Activated T-helper 1 cell treated with anti-CD3 and anti-CD28 coated beads, Interleukin-12 subunit alpha, Interleukin-12 subunit beta, Interleukin-2, Interleukin-4 antibody, amounts not matched to agents 30 ng/mL and 10 ng/mL and 1 ng/mL, durations not matched to agents 14 hours and 24 hours and 36 hours (primary cell): ENCODE measurements at regions not wholly inside any gene's neighbourhood (a gene's known extent, or its start where the extent isn't known, plus 50 kb on each side); places are given as distances from the start of the nearest gene placed in this dataset.

Experiments used
- DNase-seq: peaks from one replicate; pipeline ENCODE4 v3.0.0; 2021; ENCODE audit warnings: low spot score
- H3K27ac Mint-ChIP-seq: one replicate; pipeline ENCODE4 v1.8.0; 2021; ENCODE audit warnings: mild to moderate bottlenecking, mixed read lengths
- H3K27me3 Mint-ChIP-seq: one replicate; pipeline ENCODE4 v1.8.0; 2022; ENCODE audit warnings: mild to moderate bottlenecking, moderate library complexity, mixed read lengths; ENCODE audit not compliant: insufficient read depth
- H3K36me3 Mint-ChIP-seq: one replicate; pipeline ENCODE4 v1.8.0; 2021; ENCODE audit warnings: low read depth, mixed read lengths
- H3K4me1 Mint-ChIP-seq: one replicate; pipeline ENCODE4 v1.8.0; 2021; ENCODE audit warnings: low read depth, mixed read lengths
- H3K4me3 Mint-ChIP-seq: one replicate; pipeline ENCODE4 v1.8.0; 2021; ENCODE audit warnings: mild to moderate bottlenecking, moderate library complexity, mixed read lengths
- H3K9me3 Mint-ChIP-seq: one replicate; pipeline ENCODE4 v1.8.0; 2021; ENCODE audit warnings: mixed read lengths
- intact Hi-C: fragments of 100-400 bp; cut with micrococcal nuclease; formaldehyde crosslinking; loops from one replicate; pipeline ENCODE4 v1.15.1; 2024

DNA sequence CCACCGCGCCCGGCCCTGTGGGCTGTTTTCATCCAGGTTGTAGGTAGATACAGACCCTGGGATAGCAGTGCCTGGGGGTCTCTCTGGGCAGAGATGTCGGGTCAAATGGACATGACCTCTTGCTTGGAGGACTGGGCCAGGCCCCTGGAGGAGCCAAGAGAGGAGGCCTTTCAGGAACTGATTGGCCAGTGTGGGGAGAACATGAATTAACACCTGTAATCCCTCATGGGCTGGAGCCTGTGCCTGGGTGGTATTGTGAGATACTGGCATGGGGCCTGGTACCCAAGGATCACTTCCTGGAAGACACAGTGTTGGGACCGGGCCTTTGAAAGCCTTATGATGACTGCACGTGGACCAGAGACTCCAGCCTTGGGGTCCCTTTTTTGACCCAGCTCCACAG is 158.7 kb upstream of the SKOR2 start:
- peaks cover 5% of the 10 kb centered on the region for H3K27me3 Mint-ChIP-seq
- no peaks in the 10 kb centered on the region for H3K9me3 Mint-ChIP-seq
- H3K36me3 Mint-ChIP-seq, result no peaks in the 10 kb centered on the region
- no peak overlapping the region for H3K27ac Mint-ChIP-seq
- no peaks in the 10 kb centered on the region for H3K4me1 Mint-ChIP-seq
- no peak overlapping the region for H3K4me3 Mint-ChIP-seq
- no peak for DNase-seq
- intact Hi-C loops, result no loop called here

DNA sequence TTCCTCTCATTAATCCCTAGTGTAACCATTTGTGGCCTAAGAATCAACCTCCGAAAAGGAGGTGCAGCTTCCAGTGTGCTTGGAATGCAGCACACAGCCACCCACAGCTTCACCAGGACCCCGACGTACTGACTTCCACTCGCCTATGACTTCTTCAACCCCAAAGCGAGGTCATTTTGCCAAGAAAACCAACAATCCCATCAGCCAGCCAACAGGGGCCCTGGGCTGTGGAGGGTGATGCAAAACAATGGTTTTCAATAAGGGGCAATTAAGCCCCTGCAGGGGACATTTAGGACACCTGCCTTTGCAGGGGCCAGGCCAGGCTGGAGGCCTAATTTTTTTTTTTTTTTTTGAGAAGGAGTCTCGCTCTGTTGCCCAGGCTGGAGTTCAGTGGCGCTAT is 158.1 kb upstream of the SKOR2 start:
- Mint-ChIP-seq H3K27me3 (no peaks in the 10 kb centered on the region), H3K36me3 (no peaks in the 10 kb centered on the region), H3K27ac (no peak overlapping the region), H3K9me3 (no peaks in the 10 kb centered on the region), H3K4me3 (no peak overlapping the region), H3K4me1 (no peaks in the 10 kb centered on the region)
- intact Hi-C loops, result no loop called here
- DNase-seq, result no peak

DNA sequence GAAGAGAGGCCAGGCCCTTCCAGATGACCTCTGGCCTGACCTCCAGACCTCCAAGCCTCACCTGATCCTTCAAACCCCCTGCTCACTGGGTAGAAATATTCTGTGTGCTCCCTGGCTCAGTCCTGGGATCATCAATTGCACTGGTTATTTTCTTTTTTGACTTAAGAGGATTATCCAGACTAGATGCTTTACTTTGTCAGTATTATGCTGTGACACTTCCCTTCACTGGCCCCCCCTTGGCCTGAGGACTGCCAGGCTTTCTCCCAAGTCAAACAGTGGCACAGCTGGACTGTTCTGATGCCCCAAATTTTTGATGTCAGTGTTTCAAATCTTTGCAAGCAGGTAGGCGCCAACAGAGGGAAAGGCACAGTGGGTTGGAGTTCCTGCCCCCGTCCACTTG is 156.3 kb upstream of the SKOR2 start:
- H3K36me3 Mint-ChIP-seq, result no peaks in the 10 kb centered on the region
- no peak for DNase-seq
- no peak overlapping the region for H3K4me3 Mint-ChIP-seq
- H3K9me3 Mint-ChIP-seq, result no peaks in the 10 kb centered on the region
- intact Hi-C loops, result no loop called here
- no peaks in the 10 kb centered on the region for H3K4me1 Mint-ChIP-seq
- no peak overlapping the region for H3K27ac Mint-ChIP-seq
- H3K27me3 Mint-ChIP-seq, result no peaks in the 10 kb centered on the region

DNA sequence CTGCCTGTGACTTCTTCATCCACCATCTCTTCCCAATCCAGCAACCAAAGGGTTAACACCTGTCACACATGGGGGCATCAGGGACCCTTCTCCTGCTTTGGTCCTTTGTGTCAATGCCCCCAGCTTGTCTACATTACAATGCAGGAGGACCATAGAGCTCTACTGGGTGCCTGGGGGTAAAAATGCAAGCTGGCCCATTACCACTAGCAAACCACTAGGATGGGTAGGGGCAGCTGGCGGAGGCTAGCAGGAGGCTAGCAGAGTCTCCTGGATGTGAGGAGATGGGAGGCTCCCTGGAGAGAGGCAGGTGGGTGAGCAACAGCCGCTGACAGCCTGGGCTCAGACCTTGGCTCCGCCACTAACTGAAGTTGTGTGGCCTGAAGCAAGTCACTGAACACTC is 153.4 kb upstream of the SKOR2 start:
- Mint-ChIP-seq H3K27me3 (no peaks in the 10 kb centered on the region), H3K36me3 (no peaks in the 10 kb centered on the region), H3K27ac (no peak overlapping the region), H3K9me3 (no peaks in the 10 kb centered on the region), H3K4me3 (no peak overlapping the region), H3K4me1 (no peaks in the 10 kb centered on the region)
- DNase-seq, result no peak
- intact Hi-C loops, result no loop called here

DNA sequence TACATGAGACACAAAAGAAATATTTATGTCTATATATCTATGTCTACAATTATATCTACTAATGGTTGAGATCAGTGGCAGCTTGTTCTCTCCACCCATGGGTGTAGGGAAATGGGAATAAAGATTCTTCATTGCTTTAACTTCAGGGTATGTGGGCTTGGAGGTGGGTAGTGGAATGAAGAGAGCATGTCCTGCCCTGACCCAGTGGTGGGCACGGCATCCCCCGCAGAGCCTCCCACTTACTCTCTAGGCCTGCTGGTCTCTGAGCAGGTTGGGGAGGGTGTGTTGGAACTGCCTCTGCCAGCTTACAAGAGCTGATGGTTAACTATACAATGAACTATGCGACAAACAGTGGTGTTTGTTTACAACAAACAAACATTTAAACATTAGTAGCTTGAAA is 152.5 kb upstream of the SKOR2 start:
- H3K27ac Mint-ChIP-seq, result no peak overlapping the region
- intact Hi-C loops, result no loop called here
- H3K9me3 Mint-ChIP-seq, result no peaks in the 10 kb centered on the region
- H3K36me3 Mint-ChIP-seq, result no peaks in the 10 kb centered on the region
- H3K4me3 Mint-ChIP-seq, result no peak overlapping the region
- no peak for DNase-seq
- H3K27me3 Mint-ChIP-seq, result no peaks in the 10 kb centered on the region
- no peaks in the 10 kb centered on the region for H3K4me1 Mint-ChIP-seq

DNA sequence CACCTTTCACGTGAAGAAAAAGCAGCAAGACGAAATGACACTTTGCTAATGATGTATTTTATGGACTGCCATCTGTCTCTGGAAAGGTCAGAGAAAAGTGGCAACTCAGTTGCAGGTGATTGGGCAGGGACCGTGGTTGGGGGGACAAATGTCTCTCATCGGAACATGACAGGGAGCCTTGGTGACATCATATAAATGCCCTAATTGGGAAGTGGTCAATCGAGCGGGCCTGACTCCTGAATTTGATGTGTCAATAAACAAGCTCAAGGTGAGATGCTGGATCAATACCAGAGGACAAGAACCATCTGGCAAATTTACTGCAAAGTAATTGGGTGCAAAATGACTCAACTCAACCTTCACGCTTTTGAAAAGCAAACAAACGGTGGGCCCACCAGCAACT is 151.9 kb upstream of the SKOR2 start:
- Mint-ChIP-seq H3K27me3 (no peaks in the 10 kb centered on the region), H3K36me3 (no peaks in the 10 kb centered on the region), H3K9me3 (no peaks in the 10 kb centered on the region), H3K4me1 (no peaks in the 10 kb centered on the region), H3K4me3 (no peak overlapping the region), H3K27ac (no peak overlapping the region)
- intact Hi-C loops, result no loop called here
- DNase-seq, result no peak

DNA sequence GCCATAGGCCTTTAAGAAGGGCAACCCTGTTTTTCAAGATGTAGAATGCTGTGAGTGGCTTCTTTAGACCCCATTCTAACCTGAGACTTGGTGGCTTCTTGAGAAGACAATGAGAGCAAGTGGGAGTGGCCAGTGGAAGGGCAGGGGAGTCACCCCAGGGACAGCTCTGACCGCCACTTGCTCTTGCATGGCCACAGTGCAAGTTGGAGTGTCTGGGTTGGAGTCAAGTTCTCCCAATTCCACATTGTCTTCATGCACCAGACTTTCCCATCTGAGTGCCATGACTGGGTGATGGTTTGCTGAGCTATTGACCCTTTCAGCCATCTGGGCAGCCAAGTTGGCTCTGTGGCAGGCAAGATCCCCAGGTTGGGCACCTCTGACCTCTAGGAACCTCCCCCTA is 148.0 kb upstream of the SKOR2 start:
- H3K4me3 Mint-ChIP-seq, result no peak overlapping the region
- no peaks in the 10 kb centered on the region for H3K4me1 Mint-ChIP-seq
- H3K36me3 Mint-ChIP-seq, result no peaks in the 10 kb centered on the region
- DNase-seq, result no peak
- peaks cover 4% of the 10 kb centered on the region for H3K9me3 Mint-ChIP-seq
- H3K27ac Mint-ChIP-seq, result no peak overlapping the region
- H3K27me3 Mint-ChIP-seq, result no peaks in the 10 kb centered on the region
- intact Hi-C loops, result loop anchor here (10.0 kb wide), 1 partner anchor 355 kb away; no protein-coding TSS in a partner anchor

DNA sequence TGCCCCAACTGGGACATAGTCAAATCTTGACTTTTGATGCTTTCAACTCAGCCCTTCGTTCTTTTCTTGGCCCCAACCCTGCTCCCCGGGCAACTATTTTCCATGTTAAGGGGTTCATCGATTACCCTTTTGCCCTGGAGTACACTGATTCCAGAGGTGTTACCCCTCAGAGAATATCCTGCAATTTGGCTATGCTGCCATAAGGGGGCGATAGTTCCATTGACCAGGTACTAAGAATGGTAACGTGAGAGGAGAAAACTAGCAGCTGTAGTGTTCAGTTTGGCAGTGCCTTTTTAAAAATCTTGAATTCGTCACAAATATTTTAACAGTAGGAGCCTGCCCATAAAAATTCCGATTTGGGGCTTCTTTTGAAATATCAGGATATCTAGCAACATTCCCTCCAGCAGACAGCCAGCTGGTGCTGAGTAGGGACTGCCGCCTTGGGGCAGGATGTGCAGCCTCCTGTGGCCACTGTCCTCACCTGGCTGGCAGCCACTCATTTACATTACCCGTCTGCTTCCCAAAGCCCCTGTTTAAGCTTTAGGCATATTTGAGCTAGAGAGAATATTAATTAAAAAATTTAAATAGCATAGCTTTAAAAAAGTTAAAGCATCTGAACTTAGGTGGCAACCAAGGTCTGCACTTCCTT is 146.3 kb upstream of the SKOR2 start:
- peaks cover 4% of the 10 kb centered on the region for H3K9me3 Mint-ChIP-seq
- intact Hi-C loops, result loop anchor here (10.0 kb wide), 1 partner anchor 357 kb away; no protein-coding TSS in a partner anchor
- H3K4me3 Mint-ChIP-seq, result no peak overlapping the region
- H3K27me3 Mint-ChIP-seq, result no peaks in the 10 kb centered on the region
- no peak for DNase-seq
- H3K27ac Mint-ChIP-seq, result no peak overlapping the region
- no peaks in the 10 kb centered on the region for H3K4me1 Mint-ChIP-seq
- H3K36me3 Mint-ChIP-seq, result no peaks in the 10 kb centered on the region

DNA sequence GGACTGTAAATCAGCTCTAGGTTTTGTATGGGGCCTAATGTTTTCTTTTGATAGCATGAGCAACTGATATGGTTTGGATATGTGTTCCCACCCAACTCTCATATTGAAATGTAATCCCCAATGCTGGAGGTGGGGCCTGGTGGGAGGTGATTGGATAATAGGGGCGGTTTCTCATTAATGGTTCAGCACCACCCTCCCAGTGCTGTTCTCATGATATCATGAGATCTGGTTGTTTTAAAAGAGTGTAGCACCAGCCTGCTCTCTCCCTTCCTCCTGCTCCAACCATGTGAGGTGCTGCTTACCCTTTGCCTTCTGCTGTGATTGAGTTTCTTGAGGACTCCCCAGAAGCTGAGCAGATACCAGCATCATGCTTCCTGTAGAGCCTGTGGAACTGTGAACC is 140.2 kb upstream of the SKOR2 start:
- Mint-ChIP-seq H3K36me3 (no peaks in the 10 kb centered on the region), H3K27me3 (peaks cover 5% of the 10 kb centered on the region), H3K4me1 (no peaks in the 10 kb centered on the region), H3K4me3 (no peak overlapping the region), H3K27ac (no peak overlapping the region), H3K9me3 (no peaks in the 10 kb centered on the region)
- intact Hi-C loops, result loop anchor here (10.0 kb wide), 1 partner anchor 363 kb away; no protein-coding TSS in a partner anchor
- DNase-seq, result no peak

DNA sequence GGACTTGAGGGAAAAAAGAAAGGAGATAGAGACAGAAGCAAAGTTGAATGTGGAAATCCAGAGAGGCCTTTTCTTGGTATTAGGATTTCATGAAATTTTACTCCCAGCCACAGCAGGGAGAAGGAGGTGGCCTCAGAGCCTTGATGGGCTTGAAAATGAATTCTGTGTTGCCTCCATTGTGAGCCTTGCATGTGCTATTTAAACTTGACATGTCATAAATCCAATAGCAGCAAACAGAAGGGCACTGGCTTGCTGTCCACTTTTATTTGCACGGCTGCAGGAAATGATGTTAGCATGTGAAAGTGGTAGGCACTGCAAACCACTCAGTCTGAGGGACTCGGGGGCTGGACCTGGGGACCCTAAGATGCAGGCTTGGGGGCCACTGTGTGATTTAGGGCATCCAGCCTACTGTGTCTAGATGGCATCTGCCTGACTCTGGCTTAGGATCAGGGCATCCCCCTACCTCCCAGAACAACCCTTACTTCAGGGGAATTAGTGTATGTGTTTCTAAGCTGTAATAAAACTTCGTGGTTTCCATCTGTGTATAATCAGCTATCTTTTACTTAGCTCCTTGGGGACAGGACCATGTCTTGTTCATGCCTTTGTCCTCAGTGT is 139.1 kb upstream of the SKOR2 start:
- intact Hi-C loops, result loop anchor here (10.0 kb wide), 1 partner anchor 364 kb away; no protein-coding TSS in a partner anchor
- no peaks in the 10 kb centered on the region for H3K36me3 Mint-ChIP-seq
- H3K9me3 Mint-ChIP-seq, result no peaks in the 10 kb centered on the region
- H3K27ac Mint-ChIP-seq, result no peak overlapping the region
- no peak for DNase-seq
- H3K4me3 Mint-ChIP-seq, result no peak overlapping the region
- no peaks in the 10 kb centered on the region for H3K4me1 Mint-ChIP-seq
- peaks cover 5% of the 10 kb centered on the region for H3K27me3 Mint-ChIP-seq

DNA sequence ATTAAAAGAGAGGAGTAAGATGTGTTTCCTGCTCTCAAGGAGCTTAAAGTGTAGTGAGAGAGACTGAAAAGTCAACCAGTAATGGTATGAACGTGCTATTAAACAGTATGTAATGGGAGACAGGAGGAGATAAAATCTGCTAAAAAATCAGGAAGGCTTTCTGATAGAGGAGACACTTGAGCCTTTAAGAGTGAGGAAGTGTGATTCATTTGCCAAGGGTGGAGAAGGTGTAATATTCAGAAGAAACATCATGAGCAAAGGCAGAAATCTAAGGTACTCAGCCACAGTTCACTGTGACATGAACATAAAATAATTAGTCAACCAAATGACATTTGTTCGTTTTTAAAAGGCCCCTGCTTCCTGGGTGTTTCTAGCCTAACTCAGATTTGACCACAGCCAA is 137.8 kb upstream of the SKOR2 start:
- Mint-ChIP-seq H3K36me3 (no peaks in the 10 kb centered on the region), H3K4me3 (no peak overlapping the region), H3K27ac (no peak overlapping the region), H3K27me3 (peaks cover 5% of the 10 kb centered on the region), H3K4me1 (no peaks in the 10 kb centered on the region), H3K9me3 (no peaks in the 10 kb centered on the region)
- intact Hi-C loops, result no loop called here
- no peak for DNase-seq

DNA sequence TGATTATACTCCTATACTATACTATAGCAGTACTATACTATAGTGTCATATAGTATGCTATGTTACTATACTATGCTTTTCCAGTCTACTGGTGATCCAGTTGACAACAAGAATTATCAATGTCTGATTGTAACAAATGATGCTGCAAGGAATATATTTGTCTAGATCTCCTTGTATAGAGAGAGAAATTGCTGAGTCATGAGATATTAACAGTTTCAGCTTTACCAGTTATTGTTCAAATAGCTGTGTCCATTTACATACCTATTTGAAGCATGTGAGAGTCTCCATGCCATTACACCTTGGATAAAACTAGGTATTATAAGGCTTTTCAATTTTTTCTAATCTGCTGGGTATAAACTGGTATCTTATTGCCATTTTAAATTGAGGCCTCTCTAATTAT is 136.4 kb upstream of the SKOR2 start:
- DNase-seq, result no peak
- Mint-ChIP-seq H3K36me3 (no peaks in the 10 kb centered on the region), H3K27me3 (peaks cover 5% of the 10 kb centered on the region), H3K4me3 (no peak overlapping the region), H3K4me1 (no peaks in the 10 kb centered on the region), H3K9me3 (no peaks in the 10 kb centered on the region), H3K27ac (no peak overlapping the region)
- intact Hi-C loops, result no loop called here

DNA sequence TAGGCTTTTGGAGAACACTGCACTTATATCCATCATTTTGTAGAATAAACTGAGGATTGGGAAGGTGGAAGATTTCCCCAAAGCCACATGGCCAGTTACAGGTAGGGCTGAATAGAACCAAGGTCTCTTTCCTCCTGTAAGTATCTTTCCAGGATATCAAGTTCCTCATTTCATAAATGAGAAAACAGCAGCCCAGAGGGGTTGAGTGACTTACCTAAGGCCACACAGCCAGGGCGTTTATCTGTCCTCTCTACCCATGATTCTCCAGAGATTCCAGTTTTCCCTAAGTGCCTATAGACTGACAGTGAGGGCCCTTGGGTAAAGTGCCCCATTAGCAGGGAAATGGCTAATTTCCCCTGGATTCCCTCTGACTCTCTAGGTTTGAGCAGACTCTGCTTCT is 132.3 kb upstream of the SKOR2 start:
- no peak overlapping the region for H3K27ac Mint-ChIP-seq

More for the DNA sequence above, 132.3 kb upstream of the SKOR2 start:
- no peaks in the 10 kb centered on the region for H3K27me3 Mint-ChIP-seq
- no peak for DNase-seq
- no peaks in the 10 kb centered on the region for H3K36me3 Mint-ChIP-seq
- no peaks in the 10 kb centered on the region for H3K9me3 Mint-ChIP-seq
- no peak overlapping the region for H3K4me3 Mint-ChIP-seq
- intact Hi-C loops, result no loop called here
- H3K4me1 Mint-ChIP-seq, result no peaks in the 10 kb centered on the region
